Activated CD8-positive, alpha-beta memory T cell treated with anti-CD3 and anti-CD28 coated beads, Interleukin-2, amount 50 U/mL, for 48 hours (primary cell): ENCODE measurements at regions not wholly inside any gene's neighbourhood (a gene's known extent, or its start where the extent isn't known, plus 50 kb on each side); places are given as distances from the start of the nearest gene placed in this dataset.
"Not testable (repeated sequence)": the region's sequence is repeated elsewhere in the genome, so short reads cannot be mapped to it uniquely, and the experiment has no call there.

Experiments used
- DNase-seq: peaks from one replicate; pipeline ENCODE4 v3.0.0-alpha.2; 2020

DNA sequence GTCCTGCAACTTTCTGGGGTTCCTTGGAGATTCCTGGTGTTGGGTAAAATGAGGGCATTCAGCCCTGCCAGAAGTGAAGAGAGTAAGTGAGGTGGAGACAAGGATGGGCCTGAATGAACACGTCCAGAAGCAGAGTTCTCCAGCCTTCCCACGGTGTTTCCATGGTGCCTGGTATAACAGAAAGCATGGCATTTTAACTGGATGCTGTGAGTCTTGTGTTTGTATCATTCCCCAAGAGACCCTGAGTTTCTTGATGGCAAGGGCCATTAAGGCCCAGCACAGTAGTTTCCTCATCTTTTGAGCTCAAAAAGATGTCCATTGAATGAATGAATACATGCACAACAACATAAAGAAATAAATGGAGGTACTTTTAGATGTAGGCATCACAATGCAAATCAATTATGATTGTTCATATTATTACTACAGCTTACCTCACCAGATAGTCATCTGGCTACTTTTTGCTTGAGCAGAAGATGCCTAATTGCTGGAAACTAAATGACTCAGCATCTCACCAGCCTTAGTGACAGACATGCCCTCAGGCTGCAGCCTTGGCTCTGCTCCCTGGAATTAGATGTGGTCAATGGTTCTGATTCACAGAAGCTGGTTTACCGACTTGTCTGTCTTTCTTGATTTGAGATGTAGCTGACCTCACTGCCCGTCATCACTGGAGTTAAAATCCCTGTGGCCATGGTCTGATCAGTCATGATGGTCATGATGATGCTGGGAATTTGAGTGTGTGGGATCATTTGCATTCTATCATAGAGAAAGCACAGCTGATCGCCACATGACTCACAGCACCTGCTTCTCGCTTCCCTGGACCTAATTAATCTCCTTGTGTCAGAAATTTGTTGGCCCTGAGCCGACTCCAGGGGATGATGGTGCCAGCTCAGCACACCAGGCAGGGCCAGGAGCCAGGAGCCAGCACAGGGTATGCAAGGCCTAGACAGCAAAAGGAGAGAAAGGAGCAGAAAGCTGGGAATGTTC, 83.9 kb downstream of the CXCL12 start:
- no peak for DNase-seq

- DNase-seq: no peak
Observed at GRCh38 chr10:44298713-44299112, 86.2 kb downstream of the CXCL12 start.

DNA sequence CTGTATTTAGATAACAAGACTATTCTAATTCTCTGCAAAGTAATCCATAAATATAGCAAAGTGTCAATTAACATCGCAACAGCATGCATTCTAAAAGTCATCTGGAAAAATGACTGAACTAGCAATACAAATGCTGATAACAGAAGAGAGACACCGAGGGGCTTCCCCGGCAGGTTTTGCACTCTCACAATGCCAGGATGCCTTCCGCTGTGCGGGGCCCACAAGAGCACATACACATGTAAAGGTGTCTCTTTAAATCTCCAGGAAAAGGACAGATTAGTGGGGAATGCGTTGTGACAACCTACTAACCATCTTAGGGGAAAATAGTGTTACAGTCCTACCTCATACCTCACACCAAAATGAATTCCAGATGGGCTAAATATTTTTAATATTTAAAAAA, 86.9 kb downstream of the CXCL12 start:
- DNase-seq: no peak

DNA sequence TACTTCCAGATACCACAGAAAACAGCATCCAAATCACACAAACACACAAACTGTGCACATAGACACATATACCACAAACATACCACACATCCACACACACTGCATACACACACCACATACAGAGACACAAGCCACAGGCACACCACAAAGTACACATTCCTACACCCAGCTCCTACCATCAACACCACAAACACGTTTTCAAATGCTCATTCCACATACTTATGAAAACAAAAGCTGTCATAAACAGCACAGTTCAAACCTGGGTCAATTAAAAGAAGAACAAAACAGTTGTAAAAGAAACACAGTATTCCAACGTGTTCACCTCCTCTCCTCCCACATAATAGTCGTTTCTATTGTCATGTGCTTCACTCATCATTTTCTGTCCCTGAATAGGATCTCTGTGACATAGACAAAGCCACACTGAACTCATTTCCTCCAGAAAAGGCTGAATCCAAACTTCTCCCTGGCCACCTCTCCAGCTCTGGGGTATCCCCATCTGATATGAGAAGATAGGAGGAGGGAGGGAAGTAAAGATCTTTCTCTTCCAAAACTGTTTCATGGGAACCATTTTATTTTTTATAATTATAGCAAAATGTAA, 89.2 kb downstream of the CXCL12 start:
- DNase-seq: no peak

DNA sequence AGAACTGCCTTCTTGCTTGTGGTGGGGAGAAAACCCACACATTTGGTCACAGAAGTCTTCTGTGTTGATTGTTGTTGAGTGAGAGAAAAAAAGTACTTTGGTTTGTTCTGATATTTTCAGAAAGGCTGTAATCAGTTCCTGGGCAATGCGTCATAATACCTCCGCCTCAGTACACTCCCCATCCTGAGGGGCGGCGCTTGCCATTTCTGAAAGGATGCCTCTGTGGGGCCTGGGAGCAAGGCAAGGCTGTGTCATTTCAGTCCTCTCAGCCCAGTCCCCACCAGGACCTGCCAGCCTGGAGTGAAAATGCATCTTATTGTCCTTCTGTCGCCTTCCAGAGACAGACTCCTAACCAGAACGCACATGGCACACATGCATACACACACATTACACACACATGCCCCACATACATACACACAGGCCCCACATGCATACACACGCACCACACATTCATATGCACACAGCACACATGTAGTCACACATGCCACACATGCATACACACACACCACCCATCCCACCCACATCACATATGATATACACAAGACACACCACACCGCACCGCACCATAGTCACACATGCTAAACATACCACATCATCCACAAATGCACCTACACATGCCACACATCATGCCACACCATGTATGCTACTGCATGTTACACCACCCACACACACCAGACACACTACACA, 90.0 kb downstream of the CXCL12 start:
- no peak for DNase-seq

- no peak for DNase-seq
Observed at GRCh38 chr10:44293842-44294241, 91.1 kb downstream of the CXCL12 start.

DNA sequence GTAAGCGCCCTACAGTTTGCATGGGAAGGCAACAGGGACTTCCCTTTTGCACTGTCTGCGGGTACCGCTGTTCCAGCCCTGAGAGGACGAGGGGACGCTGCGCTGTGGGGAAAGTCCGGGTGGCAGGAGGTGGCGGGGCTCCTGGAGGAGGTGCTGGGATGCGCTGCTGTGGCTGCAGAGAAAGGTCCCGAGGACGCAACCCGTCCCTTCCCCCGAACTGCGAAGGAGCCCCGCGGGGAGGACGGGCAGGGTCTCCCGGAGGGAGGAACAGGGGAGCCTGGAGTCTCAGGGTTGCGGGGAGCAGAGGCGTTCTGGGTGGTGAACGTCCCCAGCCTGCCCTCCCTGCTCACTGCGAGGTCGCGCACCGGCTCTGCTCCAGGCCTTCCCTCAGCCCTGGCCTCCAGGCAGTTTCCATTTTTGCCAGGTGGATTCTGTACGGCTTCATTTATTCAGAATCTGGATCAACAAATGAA, 91.6 kb downstream of the CXCL12 start:
- DNase-seq: no peak

DNA sequence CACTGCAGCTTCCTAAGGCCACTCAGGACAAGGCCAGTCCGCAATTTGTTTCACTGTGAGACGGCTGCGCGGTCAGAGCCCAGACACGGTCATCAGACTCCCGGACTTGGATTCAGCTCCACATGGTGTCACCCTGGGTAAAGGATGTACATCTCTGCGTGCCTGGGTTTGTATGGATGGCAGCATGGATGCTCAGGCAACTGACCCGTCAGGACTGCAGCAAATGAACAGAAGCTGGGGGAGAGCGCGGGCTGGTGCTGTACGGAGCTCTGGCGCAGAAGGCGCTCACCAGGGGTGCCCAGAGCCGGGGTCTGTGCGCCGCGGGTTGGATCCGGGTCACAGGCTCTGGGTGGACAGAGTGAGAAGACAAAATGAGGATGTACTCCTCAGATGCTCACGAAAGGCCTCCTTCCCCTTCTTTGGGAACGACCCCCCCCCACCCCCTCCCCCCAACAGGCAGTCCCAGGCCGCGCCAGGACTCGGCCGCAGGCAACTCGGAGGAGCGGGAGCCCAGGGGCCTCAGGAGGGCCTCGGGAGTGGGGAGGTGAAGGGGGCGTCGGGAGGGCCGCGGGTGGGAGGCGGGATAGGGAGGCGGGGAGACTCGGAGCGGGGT, 92.4 kb downstream of the CXCL12 start:
- no peak for DNase-seq

DNA sequence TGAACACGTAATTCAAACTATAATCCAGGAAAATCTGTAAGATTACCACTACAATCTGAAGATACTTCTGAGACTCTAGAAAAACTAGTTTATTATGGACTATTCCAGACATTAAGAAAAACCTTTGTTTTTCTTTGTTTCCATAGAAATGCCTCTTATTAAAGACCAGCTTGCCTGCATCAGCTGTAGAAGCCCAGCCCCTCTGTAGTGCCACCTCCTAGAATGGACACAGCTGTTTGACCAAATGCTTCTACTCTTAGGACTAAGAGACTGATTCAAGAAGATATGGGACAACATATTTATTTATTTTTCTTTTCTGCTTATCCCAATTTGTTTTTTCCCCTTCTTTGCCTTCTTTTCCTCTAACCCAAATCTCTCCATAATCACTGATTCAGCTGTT, 93.8 kb downstream of the CXCL12 start:
- no peak for DNase-seq

GRCh38 chr10:44289125-44289524, 95.8 kb downstream of the CXCL12 start:
- DNase-seq: no peak

DNA sequence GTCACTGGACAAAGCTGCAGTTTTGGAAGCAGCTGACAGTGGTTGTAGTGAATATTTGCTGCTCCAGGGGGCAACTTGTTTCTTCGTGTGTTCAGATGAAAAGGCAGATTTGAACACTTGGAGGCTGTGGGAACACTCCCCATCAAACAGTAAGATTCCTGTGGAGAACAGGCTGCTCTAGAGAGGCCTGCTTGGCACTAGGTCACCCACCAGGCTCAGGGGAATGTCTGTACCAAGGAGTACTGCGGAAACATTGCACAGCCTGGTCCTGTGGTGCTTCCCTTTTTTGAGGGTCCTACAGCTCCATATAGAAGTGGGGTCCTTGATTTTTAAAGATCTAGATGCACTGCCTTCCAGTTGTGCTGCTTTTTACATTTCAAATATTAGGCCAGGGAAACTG, 97.5 kb downstream of the CXCL12 start:
- no peak for DNase-seq

GRCh38 chr10:44284198-44285084, 100.5 kb downstream of the CXCL12 start:
- no peak for DNase-seq

DNA sequence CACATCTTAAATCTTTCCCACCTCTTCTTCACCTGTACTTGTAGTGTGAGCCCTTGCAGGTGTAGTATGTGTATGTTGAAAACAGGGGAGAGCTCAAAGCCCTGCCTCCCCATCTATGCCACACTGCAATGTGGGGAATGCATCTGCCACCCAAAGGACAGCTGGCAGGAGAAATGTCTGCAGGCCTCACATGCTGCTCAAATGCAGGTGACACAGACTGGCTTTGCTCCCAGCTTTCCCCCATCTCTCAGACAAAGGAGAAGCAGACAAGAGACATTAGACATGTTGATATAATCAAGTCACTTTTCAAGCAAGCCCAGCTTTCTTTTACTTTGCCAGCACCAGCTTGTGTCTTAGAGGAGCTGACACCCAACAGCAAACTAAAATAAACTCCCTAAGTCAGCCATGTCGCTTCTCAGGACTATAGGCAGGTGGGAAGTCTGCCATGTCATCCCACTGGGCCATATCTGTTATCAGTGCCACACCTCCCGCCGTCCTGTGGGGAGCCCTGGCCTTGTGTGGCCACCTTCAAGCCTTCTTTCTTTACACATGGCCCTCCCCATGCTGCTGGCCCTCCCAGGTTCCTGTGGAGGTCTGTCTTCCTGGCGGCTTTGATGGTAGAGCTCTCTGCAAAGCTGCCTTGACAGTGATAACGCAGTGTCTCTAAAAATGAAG, 102.1 kb downstream of the CXCL12 start:
- no peak for DNase-seq

DNA sequence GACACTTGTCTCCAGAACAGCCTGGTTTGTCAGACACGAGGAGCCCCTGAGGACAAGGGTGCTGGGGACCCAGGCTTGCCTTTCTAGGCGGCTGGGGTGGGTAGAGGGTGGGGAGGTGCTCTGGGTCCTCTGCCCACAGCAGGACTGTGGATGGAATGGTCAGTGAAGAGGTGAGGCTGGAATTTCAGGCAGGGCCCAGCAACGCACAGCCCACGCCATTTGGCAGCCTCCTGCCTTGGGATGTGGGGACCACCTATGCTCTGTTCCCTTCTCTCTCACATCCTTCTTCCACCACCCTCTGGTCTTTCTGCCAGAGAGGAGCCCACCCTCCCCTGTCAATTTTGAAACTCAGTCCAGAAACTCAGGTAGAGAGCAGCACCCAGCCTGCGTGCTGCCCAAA, 103.2 kb downstream of the CXCL12 start:
- no peak for DNase-seq

GRCh38 chr10:44281089-44281613, 103.7 kb downstream of the CXCL12 start:
- DNase-seq: no peak

- DNase-seq: no peak
Observed at GRCh38 chr10:44280226-44281014, 104.5 kb downstream of the CXCL12 start.

DNA sequence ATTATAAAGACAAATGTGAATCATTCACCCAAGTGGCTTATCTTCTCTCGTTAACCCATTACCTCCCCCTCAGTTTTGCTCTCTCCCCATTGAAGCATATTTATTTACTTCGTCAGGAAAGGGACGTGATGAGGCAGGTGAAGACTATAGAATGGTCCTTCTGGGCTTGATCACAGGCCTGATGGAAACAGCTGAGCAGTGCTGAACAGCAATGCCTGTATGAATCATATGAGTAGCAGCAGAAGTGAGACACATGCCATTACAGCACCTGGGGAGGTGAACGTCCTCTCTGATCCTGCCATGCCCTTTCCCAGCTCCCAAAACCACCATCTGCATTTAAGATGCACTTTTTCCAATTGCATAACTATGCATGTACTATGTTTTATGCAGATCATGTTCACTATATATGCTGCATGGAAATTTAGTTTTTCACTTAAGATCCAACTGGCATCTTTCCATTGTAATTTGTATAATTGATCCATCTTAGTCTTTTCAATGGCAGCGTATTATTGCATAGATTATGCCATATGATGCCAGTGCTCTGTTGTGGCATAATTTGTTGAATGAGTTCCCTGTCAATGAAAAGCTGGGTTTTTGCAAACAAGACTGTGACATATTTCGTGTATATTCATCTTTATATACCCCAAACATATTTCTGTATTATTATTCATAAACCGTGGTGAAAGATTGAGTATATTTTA, 105.3 kb downstream of the CXCL12 start:
- DNase-seq: no peak

DNA sequence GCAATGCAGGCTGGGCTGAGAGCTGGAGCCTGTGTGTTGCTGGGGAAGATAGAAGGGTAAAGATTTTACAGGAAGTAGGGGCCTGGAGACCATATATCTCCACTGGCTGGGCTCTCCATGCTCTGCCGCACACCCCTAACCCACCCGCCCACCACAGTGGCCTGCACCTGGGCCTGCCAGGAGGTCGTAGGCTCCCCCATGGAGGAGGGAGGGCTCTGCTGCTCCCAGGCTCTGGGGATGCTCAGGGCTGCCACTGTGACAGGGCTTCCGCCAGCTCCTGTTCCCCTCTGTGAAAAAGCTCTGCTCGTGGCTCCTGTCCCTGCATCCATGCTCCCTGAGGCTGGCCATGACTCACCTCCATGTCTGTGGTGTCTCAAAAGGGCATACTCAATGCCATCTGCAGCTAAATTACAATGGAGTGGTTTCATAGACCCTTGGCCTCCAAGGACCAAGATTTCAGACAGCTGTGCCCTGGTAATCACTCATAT, 106.0 kb downstream of the CXCL12 start:
- no peak for DNase-seq

- not testable (repeated sequence) for DNase-seq
Observed at GRCh38 chr10:44268435-44268948, 116.4 kb downstream of the CXCL12 start.
